Inflammatory macrophage treated with lipopolysaccharide for 4 hours (primary cell): ENCODE measurements at regions not wholly inside any gene's neighbourhood (a gene's known extent, or its start where the extent isn't known, plus 50 kb on each side); places are given as distances from the start of the nearest gene placed in this dataset.
"Not testable (repeated sequence)": the region's sequence is repeated elsewhere in the genome, so short reads cannot be mapped to it uniquely, and the experiment has no call there.

Experiments
- DNase-seq: peaks from one replicate; pipeline ENCODE4 v3.0.0-alpha.2; 2020

- DNase-seq = no peak
These were observed 162.4 kb upstream of the PRICKLE2 start for GRCh38 chr3:64387688-64388087.

DNA sequence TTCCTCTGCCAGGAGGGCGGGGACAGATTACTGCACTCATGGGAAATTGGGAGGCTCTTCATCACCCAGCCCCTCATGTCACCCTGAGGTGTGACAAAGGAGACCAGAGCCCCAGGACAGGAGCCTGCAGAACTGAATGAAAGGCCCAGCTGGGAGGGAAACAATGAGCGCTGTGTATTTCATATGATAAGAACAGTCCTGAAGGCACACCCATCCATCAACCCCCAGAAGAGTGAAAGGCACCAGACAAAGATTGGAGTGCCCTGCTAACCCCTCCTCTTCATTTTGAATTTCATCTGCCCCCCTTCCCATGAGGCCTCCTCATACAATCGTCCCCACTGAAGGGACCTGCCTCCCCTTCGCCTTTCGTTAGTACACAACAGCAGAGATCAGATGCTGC is 160.0 kb upstream of the PRICKLE2 start:
- DNase-seq = no peak

- no peak for DNase-seq
These were observed 159.3 kb upstream of the PRICKLE2 start for GRCh38 chr3:64384561-64384960.

- DNase-seq = no peak
These were observed 156.9 kb upstream of the PRICKLE2 start for GRCh38 chr3:64382153-64382552.

- DNase-seq = no peak
These were observed 156.1 kb upstream of the PRICKLE2 start for GRCh38 chr3:64381367-64381766.

DNA sequence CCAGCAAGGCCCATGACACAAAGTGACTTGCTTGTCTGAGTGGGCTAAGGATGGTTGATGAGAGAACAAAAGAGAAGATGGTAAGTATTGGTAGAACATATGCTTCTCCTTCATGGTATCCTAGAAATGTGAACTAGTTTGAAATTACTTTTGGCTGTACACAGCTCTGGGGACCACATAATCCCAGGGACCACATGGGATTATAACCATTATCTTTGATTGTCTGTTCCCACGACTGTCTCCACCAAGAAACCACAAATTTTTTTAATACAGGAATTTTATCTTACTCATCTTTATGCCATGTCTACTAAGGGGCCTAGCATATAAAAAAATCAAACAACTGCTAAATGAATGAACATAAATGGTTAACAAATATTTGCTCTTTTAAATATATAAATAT is 155.3 kb upstream of the PRICKLE2 start:
- DNase-seq = no peak

DNA sequence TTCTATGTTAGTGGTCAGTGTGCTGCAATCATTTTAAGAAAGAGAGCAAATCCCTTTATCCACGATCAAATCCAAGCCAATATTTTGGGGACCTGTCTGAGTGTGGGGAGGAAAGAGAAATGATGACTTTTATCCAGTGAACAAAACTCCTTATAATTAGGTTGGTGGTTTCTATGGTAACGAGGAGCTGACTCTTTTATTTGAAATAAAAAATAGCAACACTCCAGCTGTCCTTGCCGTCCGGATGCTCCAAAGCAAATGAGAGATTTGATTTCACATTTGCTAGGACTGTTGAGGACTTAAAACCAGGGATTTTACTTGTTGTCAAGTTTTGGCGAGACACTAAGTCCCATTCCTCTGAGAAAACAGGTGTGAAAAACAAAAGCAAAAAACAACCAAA is 154.0 kb upstream of the PRICKLE2 start:
- no peak for DNase-seq

GRCh38 chr3:64377942-64378341 is 152.7 kb upstream of the PRICKLE2 start:
- DNase-seq = no peak

DNA sequence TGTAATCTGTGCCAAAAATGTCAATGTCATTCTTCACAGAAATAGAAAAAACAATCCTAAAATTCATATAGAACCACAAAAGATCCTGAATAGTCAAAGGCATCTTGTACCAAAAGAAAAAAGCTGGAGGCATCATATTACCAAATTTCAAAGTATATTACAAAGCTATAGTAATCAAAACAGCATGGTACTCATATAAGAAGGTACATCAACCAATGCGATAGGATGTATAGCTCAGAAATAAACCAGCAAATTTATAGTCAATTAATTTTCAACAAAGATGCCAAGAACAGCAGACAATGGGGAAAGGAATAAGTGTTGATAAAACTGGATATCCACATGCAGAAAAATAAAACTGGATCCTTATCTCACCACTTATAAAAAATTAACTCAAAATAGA is 150.5 kb upstream of the PRICKLE2 start:
- no peak for DNase-seq

DNA sequence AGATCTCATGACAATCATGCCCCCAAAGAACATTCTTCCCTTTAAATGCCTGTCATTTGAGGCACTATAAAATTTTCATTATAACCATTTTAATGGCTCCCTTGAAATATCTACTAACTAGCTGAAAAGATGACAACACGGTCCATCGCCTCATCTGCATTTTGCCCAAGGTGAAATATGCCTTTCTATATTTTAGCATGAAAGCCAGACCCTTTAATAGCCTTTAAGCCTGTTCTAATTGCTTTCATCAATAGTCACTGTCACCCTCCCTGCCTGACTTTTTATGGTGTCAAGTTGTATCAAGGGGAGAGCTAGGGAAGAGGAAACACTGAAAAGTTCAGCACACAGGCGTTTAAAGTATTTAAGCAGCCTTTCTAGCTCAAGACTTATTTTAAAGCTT is 144.1 kb upstream of the PRICKLE2 start:
- DNase-seq = no peak

DNA sequence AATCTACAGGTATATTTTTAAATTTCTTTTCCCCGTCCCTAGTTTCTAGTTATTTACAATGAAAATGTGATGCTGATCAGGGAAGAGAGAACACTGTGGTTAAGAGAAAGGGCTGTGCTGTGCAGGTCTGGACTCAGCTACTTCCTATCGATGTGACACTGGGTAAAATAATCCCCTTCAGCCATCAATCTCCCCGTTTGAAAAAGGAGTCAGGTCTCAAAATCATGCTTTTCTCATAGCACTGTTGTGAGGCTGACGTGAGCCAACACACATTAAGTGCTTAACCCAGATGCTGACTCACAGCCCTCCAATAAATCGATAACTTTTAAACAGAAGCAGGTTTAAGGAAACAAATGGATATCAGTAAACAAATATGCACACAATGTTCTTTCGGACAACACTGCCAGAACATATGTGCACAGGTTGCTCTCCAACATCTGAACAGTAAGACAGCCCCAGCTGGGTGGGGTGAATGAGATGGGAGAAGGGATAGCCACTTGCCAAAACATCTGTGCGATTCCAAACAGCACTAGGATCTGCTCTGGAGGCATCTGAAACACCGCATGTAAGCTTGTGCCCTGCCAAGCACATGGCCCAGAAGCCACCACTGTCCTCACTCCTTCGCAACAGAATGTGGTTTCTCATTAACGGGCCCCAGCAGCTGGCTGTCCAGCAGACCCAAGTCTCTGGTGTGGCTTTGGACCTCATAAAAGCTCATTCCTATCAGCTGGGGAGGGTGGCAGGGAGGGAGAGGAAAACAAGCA is 143.2 kb upstream of the PRICKLE2 start:
- DNase-seq = no peak

DNA sequence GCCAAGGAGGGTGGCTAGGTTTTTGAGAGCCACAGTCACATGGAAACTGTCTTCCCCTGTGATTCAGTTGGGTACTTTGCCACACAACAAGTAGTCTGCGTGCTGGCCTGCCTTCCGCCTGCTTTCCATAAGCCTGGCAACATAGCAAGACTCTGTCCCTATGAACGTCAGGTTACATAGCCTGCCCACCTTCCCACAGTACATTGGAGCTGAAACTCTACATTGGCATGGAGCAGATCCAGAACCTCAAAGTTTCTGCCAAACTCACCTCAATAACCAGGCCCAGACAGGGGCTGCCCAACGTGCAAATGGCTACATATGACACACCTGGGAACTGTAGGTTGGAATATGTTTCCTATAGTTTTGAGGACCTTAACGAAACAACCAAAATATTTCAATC is 140.6 kb upstream of the PRICKLE2 start:
- no peak for DNase-seq

DNA sequence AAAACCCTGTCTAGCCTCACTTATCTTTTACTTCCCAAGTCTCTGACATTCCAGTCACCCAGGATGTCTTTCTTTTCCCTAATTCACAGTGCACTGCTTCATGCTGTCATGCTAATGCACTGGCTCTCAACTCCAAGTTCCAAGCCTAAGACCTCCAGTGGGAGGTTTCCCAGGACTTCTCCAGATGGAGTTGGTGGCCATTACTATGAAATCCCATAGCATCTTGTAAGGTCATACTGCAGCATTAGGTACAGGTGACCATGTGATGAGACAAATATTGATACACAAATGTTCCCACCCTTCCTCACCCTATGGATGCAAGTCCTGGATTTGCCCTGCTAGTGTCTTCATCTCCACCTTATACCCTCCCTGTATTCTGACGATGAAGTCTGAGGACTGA is 138.6 kb upstream of the PRICKLE2 start:
- DNase-seq = no peak

DNA sequence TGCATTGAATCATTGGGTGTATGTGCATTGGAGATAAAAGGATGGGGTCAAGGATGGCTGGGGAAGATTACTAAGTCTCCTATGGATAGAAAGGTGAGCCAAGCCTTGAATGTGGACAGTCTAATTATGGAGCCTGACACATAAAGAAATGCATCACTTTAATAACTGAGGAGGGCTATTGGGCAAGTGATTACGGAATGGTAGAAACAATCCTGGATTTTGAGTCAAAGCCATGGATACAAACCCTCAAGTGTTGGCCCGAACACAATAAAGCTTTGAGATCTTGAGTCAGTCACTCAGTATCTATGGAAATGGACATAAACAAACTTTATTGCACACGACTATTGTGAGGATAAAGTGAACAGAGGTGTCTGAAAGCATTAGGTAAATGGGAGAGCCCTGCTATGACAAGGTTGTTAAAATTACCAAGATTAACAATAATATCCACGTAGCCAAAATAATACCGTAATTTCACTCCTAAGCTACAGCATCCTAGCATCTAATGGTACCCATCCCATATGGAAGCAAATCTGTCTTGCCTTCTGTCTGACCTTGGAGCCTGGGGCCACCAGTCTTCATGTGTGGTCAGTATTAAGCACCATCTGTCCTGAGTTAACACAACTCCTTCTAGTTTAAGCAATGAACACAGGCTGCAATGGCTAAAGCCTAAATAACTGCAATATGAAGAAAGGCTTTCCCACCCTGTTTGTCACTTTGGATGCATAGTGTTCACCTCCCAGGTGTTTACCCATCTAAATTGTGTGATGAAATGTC is 136.9 kb upstream of the PRICKLE2 start:
- no peak for DNase-seq

- not testable (repeated sequence) for DNase-seq
These were observed 135.8 kb upstream of the PRICKLE2 start for GRCh38 chr3:64361036-64361435.

GRCh38 chr3:64360280-64360679 is 135.0 kb upstream of the PRICKLE2 start:
- DNase-seq = no peak

GRCh38 chr3:64359735-64360134 is 134.5 kb upstream of the PRICKLE2 start:
- DNase-seq = no peak

DNA sequence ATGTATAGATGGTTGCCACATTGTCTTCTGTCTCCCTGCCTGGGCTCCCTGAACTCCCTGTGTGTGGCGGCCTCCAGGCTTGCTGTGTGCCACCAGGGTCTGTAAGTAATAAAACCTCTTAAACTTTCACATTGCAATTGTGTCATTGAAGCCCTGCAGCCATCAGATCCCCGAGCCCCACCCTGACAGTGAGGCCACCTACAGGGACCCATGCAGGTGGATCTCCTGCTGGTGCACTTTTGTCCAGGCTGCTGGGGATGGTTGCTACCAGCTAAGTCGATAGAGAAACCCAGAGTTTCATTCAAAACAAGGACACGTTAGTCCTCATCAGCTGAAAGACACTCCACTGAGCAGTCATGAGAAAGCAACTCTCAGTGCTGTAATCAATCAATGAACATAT is 133.6 kb upstream of the PRICKLE2 start:
- no peak for DNase-seq

- DNase-seq = no peak
These were observed 132.9 kb upstream of the PRICKLE2 start for GRCh38 chr3:64358176-64358575.

DNA sequence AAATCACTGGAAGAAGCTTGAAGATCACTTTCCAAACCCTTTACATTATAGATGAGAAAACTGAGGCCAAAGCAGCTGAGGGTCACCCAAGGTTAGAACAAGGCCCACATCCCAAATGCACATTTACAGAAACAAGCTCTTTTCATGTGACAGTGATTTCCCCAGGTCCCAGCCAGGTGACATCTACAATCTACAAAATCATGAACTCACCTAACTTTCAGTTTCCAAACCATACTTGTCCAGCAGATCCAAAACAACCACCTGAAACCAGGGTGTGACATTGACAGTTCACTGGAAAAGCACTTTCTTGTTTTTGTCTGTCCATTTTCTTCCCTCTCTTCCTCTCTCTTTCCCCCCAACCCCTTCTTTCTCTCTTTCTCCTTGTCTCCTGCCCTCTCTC is 132.2 kb upstream of the PRICKLE2 start:
- no peak for DNase-seq

DNA sequence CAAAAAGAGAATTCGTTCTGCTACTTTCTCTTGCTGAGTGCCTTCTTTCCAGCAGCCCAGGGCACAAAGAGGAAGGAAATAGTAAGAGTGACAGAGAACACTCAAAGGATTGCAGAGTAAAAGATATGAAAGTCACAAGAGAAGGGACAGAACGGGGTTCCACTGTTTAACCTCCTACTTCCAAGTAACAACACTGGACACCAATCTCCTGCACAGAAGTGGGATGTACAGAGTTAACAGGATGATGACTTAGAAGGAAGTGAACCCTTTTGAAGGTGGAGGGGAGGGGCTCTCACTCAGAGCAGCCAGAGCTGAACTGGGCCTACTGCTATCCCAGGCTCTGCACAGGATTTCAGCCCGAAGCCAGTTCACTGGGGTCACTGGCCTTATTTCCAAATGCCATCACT is 130.1 kb upstream of the PRICKLE2 start:
- DNase-seq = no peak

- no peak for DNase-seq
These were observed 129.7 kb upstream of the PRICKLE2 start for GRCh38 chr3:64354956-64355355.

- DNase-seq = no peak
These were observed 129.0 kb upstream of the PRICKLE2 start for GRCh38 chr3:64354221-64354620.

- DNase-seq = no peak
These were observed 128.0 kb upstream of the PRICKLE2 start for GRCh38 chr3:64353226-64353625.

GRCh38 chr3:64352639-64352992 is 127.3 kb upstream of the PRICKLE2 start:
- DNase-seq = no peak
